ENCODE measurements at regions not wholly inside any gene's neighbourhood (a gene's known extent, or its start where the extent isn't known, plus 50 kb on each side); places are given as distances from the start of the nearest gene placed in this dataset.

DNA sequence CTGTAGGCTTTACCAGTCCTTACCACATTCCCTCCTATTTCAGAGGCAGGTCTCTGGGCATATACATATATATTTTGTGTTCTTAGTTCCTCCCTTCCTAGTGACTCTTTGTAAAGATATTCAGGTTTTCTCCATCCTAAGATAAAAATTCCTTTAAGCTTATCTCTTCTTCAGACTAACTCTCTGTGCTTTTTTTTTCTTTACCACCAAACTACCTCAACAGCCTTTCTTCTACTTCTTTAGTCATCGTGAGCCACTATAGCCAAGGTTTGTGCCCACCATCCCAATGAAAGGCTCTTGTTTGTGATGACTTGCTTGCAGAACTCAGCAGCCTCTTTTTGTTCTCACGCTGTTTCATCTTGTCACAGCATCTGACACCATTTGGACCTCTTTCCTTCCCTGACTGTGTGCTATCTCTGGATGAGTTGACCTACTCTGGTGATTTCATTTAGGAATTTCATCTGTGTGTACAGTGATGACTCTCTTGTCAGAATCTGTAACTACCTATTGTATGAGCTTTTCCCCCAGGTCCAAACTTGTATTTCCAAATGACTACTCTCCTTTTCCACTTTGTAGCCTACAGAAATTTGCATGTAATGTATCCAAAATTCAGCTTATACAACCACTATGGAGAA is 59.0 kb upstream of the MACF1 start:
- TF ChIP-seq SP1 (IDR thresholded peaks at IDR 0.05) (no peak), L3MBTL2 (conservative IDR thresholded peaks at IDR 0.05) (no peak), BHLHE40 (IDR thresholded peaks at IDR 0.05; ENCODE audit: borderline replicate concordance) (no peak), FOXK2 (IDR thresholded peaks at IDR 0.05) (no peak), ZNF384 (IDR thresholded peaks at IDR 0.05) (no peak), HDGF (IDR thresholded peaks at IDR 0.05; ENCODE audit: borderline replicate concordance) (no peak), FOXA1 (IDR thresholded peaks at IDR 0.05) (no peak), TARDBP (IDR thresholded peaks at IDR 0.05) (no peak)
- TF ChIP-seq, protein P1, sequence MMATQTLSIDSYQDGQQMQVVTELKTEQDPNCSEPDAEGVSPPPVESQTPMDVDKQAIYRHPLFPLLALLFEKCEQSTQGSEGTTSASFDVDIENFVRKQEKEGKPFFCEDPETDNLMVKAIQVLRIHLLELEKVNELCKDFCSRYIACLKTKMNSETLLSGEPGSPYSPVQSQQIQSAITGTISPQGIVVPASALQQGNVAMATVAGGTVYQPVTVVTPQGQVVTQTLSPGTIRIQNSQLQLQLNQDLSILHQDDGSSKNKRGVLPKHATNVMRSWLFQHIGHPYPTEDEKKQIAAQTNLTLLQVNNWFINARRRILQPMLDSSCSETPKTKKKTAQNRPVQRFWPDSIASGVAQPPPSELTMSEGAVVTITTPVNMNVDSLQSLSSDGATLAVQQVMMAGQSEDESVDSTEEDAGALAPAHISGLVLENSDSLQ (IDR thresholded peaks at IDR 0.05), result no peak
- no peak for DNase-seq (ENCODE audit: extremely low spot score)
- ChIA-PET CTCF (interaction anchor here (0.7 to 1.3 kb wide), 3 partner anchors 12 to 47 kb away, joined by 3 to 5 read pairs (median 4); no protein-coding TSS in a partner anchor), POLR2A (no interaction called here)

DNA sequence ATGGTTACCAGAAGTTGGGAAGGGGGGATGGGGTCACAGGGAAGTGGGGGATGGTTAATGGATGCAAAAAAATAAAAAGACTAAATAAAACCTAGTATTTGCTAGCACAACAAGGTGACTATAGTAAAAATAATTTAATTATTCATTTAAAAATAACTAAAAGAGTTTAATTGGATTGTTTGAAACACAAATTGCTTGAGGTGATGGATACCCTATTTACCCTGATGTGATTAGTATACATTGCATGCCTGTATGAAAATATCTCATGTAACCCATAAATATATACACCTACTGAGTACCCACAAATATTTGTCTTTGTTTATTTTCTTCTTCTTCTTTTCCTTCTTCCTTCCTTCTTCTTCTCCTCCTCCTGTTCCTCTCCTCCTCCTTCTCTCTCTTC is 57.8 kb upstream of the MACF1 start:
- POLR2A ChIA-PET, result no interaction called here
- DNase-seq (ENCODE audit: extremely low spot score), result no peak
- no peak for TF ChIP-seq FOXK2 (IDR thresholded peaks at IDR 0.05)
- CTCF ChIA-PET, result no interaction called here

DNA sequence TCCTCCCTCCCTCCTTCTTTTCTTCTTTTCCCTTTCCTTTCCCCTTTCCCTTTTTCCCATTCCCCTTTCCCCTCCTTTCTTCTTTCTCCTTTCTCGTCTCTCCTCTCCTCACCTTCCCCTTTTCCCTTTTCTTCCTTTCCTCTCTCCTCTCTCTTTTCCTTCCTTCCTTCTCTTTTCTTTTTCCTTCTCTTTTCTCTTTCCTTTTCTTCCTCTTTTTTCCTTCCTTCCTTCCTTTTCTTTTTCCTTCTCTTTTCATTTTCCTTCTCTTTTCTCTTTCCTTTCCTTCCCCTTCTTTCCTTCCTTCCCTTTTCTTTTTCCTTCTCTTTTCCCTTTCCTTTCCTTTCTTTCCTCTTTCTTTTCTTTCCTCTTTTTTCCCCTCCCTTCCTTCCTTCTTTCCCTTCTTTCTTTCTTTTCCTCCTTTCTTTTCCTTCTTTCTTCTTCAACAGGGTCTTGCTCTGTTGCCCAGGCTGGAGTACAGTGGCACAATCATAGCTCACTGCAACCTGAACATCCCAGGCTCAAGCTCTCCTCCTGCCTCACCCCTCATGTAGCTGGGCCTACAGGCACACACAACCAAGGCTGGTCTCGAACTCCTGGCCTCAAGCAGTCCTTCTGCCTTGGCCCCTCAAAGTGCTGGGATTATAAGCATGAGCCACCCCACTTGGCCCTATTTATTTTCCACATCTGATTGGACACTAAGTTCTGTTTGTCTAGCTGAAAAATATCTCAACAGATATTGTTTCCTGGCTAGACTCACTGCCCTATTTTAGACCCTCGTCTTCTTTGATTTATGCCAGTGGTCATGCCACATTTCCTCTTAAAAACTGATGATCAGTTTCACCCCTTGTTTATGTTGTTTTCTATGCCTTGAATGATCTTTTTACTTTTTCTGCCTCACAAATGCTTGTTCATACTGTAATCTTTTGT is 57.1 kb upstream of the MACF1 start:
- ChIA-PET CTCF (no interaction called here), POLR2A (no interaction called here)
- no peak for DNase-seq (ENCODE audit: extremely low spot score)
- TF ChIP-seq FOXK2 (IDR thresholded peaks at IDR 0.05), result no peak
- TF ChIP-seq TARDBP (IDR thresholded peaks at IDR 0.05), result no peak
- no peak for TF ChIP-seq ELF4 (IDR thresholded peaks at IDR 0.05)
- TF ChIP-seq, protein P1 (IDR thresholded peaks at IDR 0.05), result no peak
- TF ChIP-seq ARNT (IDR thresholded peaks at IDR 0.05), result no peak
- no peak for TF ChIP-seq SP1 (IDR thresholded peaks at IDR 0.05)

DNA sequence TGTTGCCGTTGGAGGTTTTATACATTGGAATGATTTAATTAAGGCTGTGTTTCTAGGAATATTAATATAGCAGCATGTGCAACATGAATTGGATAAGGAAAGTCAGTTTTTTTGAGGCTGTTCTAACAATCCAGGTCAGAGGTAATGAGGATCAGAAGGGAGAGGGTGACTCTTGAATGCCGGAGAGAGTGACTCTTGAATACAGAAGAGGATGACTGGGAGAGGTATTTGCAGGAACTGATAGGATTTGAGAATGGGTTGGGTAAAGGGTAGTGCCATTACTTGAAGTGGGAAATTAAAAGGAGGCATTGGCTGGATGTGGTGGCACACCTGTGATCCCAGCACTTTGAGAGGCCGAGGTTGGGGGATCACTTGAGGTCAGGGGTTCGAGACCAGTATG is 55.6 kb upstream of the MACF1 start:
- ChIA-PET CTCF (no interaction called here), POLR2A (interaction anchor here (2.0 kb wide), 1 partner anchor 10 kb away, joined by 4 read pairs; no protein-coding TSS in a partner anchor)
- TF ChIP-seq L3MBTL2 (conservative IDR thresholded peaks at IDR 0.05), result no peak
- TF ChIP-seq NFRKB (IDR thresholded peaks at IDR 0.05), result no peak
- no peak for TF ChIP-seq HDGF (IDR thresholded peaks at IDR 0.05; ENCODE audit: borderline replicate concordance)
- no peak for DNase-seq (ENCODE audit: extremely low spot score)

DNA sequence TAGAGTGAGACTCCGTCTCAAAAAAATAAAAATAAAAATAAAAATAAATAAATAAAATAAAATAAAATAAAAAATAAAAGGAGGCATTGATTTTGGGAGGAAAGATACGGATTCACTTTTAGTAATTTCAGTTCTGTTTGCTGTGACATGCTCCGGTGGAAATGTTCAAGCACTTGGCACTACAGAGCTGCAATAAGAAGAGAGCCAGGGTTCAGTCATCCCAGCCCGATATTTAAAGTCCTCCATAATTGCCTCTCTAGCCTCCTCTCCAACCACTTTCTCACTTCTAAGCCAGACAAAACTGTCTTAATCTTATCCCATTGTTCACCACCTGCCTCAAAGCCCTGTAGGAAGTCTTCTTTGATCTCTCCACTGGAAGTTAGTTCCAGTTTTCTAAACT is 55.0 kb upstream of the MACF1 start:
- POLR2A ChIA-PET, result interaction anchor here (2.0 kb wide), 1 partner anchor 9 kb away, joined by 4 read pairs; no protein-coding TSS in a partner anchor
- TF ChIP-seq FOXK2 (IDR thresholded peaks at IDR 0.05) (no peak), LEF1 (IDR thresholded peaks at IDR 0.05; ENCODE audit: borderline replicate concordance) (no peak), L3MBTL2 (conservative IDR thresholded peaks at IDR 0.05) (no peak), HDGF (IDR thresholded peaks at IDR 0.05; ENCODE audit: borderline replicate concordance) (no peak), SUZ12 (IDR thresholded peaks at IDR 0.05) (no peak), FOXA1 (IDR thresholded peaks at IDR 0.05) (no peak), ARNT (IDR thresholded peaks at IDR 0.05) (no peak), SP1 (IDR thresholded peaks at IDR 0.05) (no peak), ZNF384 (IDR thresholded peaks at IDR 0.05) (no peak), FOXM1 (IDR thresholded peaks at IDR 0.05; ENCODE audit: borderline replicate concordance) (no peak), ELF4 (IDR thresholded peaks at IDR 0.05) (no peak), CTBP1 (IDR thresholded peaks at IDR 0.05; ENCODE audit: borderline replicate concordance) (no peak), NFRKB (IDR thresholded peaks at IDR 0.05) (no peak), BHLHE40 (IDR thresholded peaks at IDR 0.05; ENCODE audit: borderline replicate concordance) (no peak)
- TF ChIP-seq, protein P1 (IDR thresholded peaks at IDR 0.05), result no peak
- no peak for DNase-seq (ENCODE audit: extremely low spot score)
- CTCF ChIA-PET, result no interaction called here

DNA sequence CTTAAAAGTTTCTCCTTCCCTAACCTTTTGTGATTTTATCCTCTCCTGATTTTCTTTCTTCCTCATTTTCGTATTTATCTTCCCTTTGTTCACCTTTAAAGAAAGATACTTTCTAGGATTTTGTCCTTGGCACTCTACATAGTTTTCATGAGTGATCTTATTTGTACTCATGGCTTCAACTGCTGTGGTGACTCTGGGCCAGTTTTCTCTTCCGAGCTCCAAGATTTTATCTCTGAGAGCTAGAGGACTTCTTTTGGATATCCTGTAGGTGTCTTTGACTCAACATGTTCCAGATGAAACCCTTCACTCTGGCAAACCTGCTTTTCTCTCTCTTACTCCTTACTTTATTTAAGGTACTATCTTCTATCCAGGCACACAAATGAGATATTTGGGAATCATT is 53.7 kb upstream of the MACF1 start:
- no peak for DNase-seq (ENCODE audit: extremely low spot score)
- CTCF ChIA-PET, result interaction anchor here (1.7 kb wide), 1 partner anchor 41 kb away, joined by 7 read pairs; no protein-coding TSS in a partner anchor
- POLR2A ChIA-PET, result interaction anchor here (0.9 to 2.0 kb wide), 2 partner anchors 8 to 96 kb away, joined by 3 to 4 read pairs; no protein-coding TSS in a partner anchor
- no peak for TF ChIP-seq LEF1 (IDR thresholded peaks at IDR 0.05; ENCODE audit: borderline replicate concordance)

DNA sequence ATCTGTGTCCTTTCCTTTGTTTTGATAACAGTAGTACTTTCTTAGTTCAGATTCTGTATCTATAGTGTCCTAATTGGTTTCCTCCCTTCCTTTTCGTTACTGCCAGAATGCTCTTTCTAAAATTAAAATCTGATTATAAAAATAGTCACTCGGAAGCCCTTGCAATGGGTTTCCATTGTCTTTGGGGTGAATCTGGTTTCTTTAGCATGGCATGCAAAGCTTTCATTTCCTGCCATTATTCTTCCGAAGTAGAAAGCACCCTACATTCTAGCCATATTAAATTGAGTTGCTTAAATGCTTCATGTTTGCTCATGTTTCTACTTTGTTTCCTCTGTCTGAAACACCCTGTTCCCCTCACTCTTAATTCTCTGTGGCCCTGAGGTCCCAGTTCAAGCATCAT is 53.2 kb upstream of the MACF1 start:
- no peak for DNase-seq (ENCODE audit: extremely low spot score)
- CTCF ChIA-PET, result interaction anchor here (0.5 to 1.7 kb wide), 3 partner anchors 17 to 465 kb away, joined by 3 to 7 read pairs (median 3); no protein-coding TSS in a partner anchor

More for the DNA sequence above, 53.2 kb upstream of the MACF1 start:
- POLR2A ChIA-PET, result interaction anchor here (0.6 kb wide), 1 partner anchor 13 kb away, joined by 3 read pairs; no protein-coding TSS in a partner anchor
- TF ChIP-seq HDGF (IDR thresholded peaks at IDR 0.05; ENCODE audit: borderline replicate concordance) (no peak), LEF1 (IDR thresholded peaks at IDR 0.05; ENCODE audit: borderline replicate concordance) (no peak), FOXA1 (IDR thresholded peaks at IDR 0.05) (no peak), ZNF384 (IDR thresholded peaks at IDR 0.05) (no peak), FOXM1 (IDR thresholded peaks at IDR 0.05; ENCODE audit: borderline replicate concordance) (no peak), SUZ12 (IDR thresholded peaks at IDR 0.05) (no peak), L3MBTL2 (conservative IDR thresholded peaks at IDR 0.05) (no peak), NFRKB (IDR thresholded peaks at IDR 0.05) (no peak)
- TF ChIP-seq, protein P1 (IDR thresholded peaks at IDR 0.05), result no peak
